OCI-LY1 (cell line): ENCODE measurements at regions not wholly inside any gene's neighbourhood (a gene's known extent, or its start where the extent isn't known, plus 50 kb on each side); places are given as distances from the start of the nearest gene placed in this dataset.

ENCODE experiments used
- EZH2 ChIP-seq: fragments of 200-600 bp; sonication (generic), shearing (Covaris generic); IDR thresholded peaks from 2 replicates; pipeline ENCODE4 v1.8.0; 2017; ENCODE audit warnings: borderline replicate concordance, mixed run types, mild to moderate bottlenecking, antibody characterized with exemption, low read length, moderate library complexity, mixed read lengths
- TF ChIP-seq, protein P1 (sequence below): fragments of 200-600 bp; sonication (generic), shearing (Covaris generic); IDR thresholded peaks from 2 replicates; pipeline ENCODE4 v1.5.1; 2017; ENCODE audit warnings: mild to moderate bottlenecking, antibody characterized with exemption, low read length, moderate library complexity, mixed read lengths

DNA sequence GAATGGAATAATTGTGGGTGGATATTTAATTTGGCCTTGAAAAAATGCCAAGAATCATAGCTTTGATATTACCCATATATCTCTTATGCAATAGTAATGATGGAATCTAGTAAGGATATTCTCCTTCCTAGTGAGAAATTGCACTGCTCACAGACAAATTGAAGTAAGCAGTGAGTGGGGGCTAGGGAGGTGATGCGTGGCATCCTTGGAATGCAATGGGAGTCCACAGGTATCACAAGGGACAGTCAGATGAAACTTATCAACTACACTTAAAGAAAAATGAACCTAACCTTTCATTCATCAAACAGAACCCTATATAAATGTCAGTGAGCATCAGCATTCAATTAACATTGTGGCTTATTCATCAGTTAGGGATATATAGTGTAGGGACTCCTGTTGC, 57.8 kb downstream of the IZUMO3 start:
- TF ChIP-seq, protein P1, sequence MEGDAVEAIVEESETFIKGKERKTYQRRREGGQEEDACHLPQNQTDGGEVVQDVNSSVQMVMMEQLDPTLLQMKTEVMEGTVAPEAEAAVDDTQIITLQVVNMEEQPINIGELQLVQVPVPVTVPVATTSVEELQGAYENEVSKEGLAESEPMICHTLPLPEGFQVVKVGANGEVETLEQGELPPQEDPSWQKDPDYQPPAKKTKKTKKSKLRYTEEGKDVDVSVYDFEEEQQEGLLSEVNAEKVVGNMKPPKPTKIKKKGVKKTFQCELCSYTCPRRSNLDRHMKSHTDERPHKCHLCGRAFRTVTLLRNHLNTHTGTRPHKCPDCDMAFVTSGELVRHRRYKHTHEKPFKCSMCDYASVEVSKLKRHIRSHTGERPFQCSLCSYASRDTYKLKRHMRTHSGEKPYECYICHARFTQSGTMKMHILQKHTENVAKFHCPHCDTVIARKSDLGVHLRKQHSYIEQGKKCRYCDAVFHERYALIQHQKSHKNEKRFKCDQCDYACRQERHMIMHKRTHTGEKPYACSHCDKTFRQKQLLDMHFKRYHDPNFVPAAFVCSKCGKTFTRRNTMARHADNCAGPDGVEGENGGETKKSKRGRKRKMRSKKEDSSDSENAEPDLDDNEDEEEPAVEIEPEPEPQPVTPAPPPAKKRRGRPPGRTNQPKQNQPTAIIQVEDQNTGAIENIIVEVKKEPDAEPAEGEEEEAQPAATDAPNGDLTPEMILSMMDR, result no peak
- no peak for TF ChIP-seq EZH2
